GM19372 (cell line): ENCODE measurements at regions not wholly inside any gene's neighbourhood (a gene's known extent, or its start where the extent isn't known, plus 50 kb on each side); places are given as distances from the start of the nearest gene placed in this dataset.

Experiments used
- ATAC-seq: cut with Tn5 transposase; IDR thresholded peaks from one replicate; pipeline ENCODE4 v1.9.1; 2021; ENCODE audit warnings: mild to moderate bottlenecking, low read depth, moderate library complexity; ENCODE audit not compliant: unreplicated experiment

- ATAC-seq = no peak
Measured at GRCh38 chr17:77697480-77698400, 260.8 kb upstream of the TNRC6C start.

DNA sequence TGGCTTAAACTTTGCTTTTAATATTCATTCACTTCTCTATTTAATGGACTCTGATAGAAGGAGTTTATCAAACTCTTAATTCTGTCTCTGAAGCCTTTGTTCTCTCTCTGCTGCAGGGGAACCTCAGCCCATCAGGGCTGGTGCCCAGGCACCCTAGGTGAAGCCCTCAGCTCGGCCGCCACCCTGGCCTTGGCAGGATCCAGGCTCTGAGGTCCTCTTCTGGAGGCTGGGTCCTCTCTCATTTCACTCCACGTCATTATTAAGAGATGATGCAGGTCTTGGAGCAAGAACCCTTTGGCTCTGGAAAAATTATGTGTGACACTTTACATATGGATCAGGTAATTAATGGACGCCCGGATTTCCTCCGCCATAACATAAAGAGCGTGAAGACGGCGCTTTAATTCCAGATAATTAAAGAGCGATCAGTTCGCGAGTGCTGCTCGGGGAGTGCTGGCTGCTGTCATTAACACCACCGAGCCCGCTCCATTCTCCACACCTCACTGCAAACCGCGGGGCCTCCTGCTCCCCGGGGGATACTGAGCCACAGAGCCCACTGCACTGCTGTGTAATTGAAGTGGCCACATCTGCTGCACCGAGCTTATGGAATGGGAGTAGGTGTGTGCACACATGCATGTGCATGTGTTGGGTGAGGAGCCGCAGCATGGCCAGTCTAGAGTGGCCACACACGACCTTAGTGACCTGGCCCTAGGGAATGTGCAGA, 259.4 kb upstream of the TNRC6C start:
- no peak for ATAC-seq

DNA sequence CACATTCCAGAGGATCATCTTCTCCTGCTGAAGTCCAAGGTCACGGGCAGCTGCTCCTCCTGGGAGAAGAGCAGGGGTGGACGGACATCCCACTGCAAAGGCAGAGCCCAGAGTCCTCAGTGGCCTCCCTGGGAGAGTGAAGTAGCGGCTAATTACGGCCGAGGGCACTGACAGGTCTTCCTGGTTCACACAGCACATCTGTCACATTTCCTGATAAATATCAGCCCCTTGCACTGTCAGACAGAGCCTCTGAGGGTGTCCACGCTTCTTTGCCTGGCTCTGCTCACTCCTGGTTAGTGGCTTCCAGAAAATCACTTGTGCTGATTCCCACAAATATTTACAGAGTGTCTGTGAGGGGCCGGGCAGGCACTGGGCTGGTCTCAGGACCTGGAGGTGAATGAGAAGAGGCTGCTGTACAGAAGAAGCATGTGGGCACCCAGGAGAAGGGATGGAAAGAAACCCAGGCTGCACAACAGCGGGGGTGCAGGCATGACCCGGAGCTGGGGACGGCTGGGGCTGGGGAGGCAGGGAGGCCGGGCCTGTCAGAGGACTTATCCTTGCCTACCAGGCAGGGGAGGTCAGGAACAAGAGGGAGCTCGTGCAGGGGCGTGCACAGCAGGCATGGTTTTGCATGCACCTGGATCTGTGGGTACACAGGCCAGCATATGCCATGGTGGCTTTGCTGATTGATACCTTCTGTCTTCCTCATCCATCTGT, 258.2 kb upstream of the TNRC6C start:
- ATAC-seq = no peak

GRCh38 chr17:77701996-77702395, 256.5 kb upstream of the TNRC6C start:
- no peak for ATAC-seq

GRCh38 chr17:77704048-77704815, 254.3 kb upstream of the TNRC6C start:
- ATAC-seq = no peak

- ATAC-seq = no peak
Measured at GRCh38 chr17:77706938-77707337, 251.6 kb upstream of the TNRC6C start.

DNA sequence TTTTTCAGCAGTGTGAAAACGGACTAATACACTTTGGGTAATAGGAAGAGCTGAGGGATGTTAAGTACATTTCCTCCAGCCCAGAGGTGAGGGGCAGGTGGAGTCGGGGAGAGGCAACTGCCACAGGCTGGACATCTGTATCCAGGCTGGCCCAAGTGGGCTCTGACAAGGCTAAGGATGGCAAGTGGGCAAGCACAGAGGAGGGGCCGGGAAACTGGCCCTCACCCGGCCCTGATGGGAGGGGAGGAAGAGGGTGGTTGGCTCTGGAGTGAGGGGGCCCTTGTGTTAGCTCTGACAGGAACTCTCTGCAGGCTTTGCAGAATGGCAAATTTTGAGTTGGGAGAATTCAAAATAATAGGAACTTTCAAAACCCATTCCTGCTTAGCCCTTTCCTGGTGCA, 251.0 kb upstream of the TNRC6C start:
- ATAC-seq = no peak

DNA sequence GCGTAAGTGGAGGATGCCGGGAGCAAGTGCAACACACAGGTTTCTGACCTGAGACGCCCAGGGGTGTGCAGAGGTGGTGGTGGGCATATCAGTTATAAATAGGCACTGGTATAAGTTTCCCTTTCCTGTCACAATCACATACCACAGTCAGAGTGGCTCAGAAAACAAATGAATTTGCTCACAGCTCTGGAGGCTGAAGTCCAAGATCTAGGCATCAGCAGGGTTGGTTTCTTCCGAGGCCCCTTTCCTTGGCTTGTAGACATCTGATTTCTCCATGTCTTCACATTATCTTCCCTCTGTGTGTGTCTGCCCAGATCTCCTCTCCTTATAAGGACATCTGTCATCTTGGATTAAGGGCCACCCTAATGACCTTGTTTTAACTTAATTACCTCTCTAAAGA, 250.5 kb upstream of the TNRC6C start:
- no peak for ATAC-seq

GRCh38 chr17:77708936-77709335, 249.6 kb upstream of the TNRC6C start:
- no peak for ATAC-seq

GRCh38 chr17:77709594-77709993, 248.9 kb upstream of the TNRC6C start:
- ATAC-seq = no peak

DNA sequence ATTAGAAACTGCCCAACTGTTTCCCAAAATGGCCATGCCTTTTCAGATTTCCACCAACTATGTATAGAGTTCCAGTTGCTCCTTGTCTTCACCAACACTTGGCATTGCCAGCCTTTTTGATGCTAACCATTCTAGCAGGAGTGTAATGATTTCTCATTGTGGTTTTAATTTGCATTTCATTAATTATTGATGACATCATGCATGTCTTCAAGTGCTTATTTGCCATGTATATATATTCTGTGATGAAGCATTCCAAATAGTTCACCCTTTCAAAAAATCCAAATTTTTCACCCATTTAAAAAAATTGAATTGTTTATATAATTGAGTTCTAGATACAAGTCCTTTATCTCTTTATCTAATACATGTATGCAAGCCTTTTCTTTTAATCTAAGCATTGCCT, 245.9 kb upstream of the TNRC6C start:
- ATAC-seq = no peak

DNA sequence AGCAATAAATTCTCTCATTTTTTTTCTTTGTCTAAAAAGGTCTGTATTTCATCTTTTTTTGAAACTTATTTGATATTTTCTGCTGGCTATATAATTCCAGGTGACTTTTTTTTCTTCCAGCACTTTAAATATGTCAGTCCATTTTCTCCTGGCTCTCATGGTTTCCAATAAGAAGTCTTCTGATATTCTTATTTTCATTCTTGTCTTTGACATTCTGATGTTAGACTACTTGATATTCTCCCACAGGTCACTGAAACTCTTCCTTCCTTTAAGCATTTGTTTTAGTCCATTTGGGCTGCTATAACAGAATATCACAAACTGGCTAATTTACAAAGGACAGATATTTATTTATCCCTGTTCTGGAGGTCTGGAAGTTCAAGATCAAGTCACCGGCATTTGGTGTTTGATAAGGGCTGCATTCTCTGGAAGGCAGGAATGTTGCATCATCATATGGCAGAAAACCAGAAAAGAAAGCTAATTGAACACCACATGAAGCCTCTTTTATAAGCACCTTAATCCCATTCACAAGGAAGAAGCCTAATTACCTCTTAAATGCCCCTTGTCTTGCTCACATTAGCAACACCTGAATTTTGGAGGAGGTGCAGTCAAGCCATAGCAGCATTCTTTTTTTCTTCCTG, 242.1 kb upstream of the TNRC6C start:
- ATAC-seq = no peak

DNA sequence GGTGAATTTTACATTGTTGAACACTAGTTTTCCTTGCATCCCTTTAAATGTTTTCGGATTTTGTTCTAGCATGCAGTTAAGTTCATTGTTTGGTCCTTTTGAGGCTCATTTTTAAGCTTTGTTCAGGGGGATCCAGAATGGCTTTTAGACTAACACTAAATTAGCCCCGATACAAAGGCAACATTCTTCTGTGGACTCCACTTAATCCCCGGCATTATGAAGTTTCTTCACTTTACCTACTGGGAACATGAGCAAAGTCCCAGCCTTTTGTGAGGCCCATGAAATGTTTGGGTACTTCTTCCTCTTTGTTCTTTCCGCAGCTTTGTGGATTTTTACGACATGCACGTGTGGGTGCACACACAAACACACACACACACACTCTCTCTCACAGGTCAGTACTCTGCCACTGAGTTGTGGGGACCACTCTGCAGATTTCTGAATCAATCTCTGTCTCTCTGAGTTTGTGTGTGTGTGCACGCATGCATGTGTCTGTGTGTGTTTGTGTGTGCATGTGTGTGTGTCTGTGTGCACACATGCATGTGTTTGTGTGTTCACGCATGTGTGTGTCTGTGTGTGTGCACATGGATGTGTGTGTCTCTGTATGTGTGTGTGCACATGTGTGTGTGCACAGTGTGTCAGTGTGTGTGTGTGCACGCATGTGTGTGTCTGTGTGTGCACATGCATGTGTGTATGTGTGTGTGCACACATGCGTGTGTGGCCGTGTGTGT, 240.4 kb upstream of the TNRC6C start:
- no peak for ATAC-seq

- no peak for ATAC-seq
Measured at GRCh38 chr17:77718669-77718961, 239.9 kb upstream of the TNRC6C start.

DNA sequence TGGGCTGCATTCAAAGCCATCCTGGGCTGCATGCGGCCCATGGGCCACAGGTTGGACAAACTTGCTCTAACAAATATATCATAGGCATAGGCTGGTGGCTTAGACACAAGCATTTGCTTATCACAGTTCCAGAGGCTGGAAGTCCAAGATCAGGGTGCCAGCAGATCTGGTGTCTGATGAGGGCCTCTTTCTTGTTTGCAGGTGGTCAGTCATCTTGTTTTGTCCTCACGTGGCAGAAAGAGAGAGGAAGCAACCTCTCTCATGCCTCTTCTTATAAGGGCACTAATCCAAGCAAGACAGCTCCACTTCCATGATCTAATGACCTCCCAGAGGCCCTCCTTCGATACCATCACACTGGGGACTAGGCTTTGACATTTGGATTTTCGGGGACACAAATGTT, 238.7 kb upstream of the TNRC6C start:
- ATAC-seq = no peak

DNA sequence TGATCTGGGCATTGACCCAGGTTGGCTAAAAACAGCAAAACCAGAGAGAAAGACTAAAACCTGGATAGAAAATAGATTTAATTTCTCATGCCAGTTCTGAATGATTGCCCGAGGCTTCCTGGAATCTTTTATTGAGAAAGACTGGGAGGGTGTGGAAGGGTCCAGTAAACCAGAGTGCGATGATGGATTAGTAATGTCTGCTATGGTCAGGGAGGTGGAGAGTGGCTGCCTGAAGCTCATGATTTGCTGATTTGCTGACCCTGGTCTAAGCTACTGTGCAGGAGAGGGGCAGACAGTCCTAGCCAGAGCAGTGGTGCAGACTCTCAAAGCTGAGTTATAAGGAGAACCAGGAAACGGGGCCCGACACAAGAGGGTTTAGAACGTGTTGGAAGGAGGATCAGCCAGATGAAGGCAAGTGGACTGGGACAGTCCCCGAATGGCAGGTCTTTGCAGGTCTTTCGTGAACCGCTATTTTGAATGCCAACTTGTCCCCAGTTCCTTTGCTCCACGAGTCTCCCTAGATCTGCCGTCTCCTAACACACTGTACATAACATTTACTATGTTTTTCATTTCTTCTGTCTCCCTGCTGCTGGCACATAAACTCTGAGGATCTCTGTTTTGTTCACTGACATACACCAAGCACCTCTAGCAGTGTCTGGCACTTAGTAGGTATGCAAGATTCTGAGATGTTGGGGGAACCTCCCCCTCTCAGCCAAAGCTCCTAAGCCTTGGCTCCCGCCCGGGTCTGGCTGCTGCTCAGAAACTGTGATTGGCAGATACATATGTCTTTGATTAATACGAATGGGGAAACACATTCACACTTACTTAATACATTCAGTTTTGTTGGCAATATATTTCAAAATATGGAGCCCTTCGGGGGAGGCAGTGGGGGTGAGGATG, 237.3 kb upstream of the TNRC6C start:
- ATAC-seq = no peak

DNA sequence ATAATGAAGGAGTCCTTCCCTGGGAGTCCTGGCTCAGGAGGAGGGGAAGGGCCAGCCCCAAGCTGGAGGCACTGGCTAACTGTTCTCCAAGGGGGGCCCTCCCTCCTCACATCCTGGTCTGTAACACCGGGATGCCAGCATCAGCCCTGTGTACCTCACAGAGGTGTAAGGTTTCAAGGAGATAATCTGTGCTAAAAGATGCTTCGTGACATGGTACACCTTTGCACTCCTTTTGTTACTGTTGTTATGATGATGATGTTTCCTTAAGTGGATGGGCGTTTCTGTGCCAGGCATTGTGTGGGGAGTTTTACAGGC, 236.7 kb upstream of the TNRC6C start:
- no peak for ATAC-seq

DNA sequence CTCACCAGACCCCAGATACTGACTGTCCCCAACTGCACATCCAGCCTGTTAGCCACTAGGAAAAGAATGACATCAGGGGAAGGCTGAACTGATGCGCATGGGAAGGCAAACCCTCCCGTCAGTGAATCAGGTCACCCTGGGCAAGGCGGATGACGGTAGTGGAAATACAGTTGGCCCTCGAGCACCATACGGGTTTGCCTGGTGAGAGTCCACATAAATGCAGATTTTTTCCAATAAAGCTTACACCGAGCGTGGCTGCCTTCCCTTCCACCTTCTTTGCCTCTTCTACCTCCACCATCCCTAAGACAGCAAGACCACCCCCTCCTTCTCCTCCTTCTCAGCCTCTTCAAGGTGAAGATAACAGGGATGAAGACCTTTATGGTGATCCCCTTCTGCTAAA, 236.1 kb upstream of the TNRC6C start:
- ATAC-seq = no peak
